SU-DHL-6 (cell line): ENCODE measurements at regions not wholly inside any gene's neighbourhood (a gene's known extent, or its start where the extent isn't known, plus 50 kb on each side); places are given as distances from the start of the nearest gene placed in this dataset.

Experiments used
- H2AFZ ChIP-seq: fragments of 200-600 bp; sonication (generic); 2 replicates; pipeline ENCODE4 v1.6.1; 2014; ENCODE audit warnings: low read depth, mild to moderate bottlenecking, moderate library complexity, mixed read lengths, antibody characterized with exemption, low read length; ENCODE audit not compliant: severe bottlenecking
- H3F3A ChIP-seq: fragments of 200-600 bp; shearing (Covaris generic); 2 replicates; pipeline ENCODE4 v1.6.0; 2016; ENCODE audit warnings: antibody characterized with exemption, mild to moderate bottlenecking; ENCODE audit not compliant: insufficient read depth
- H3K27ac ChIP-seq: fragments of 200-600 bp; sonication (generic); 2 replicates; pipeline ENCODE4 v1.5.1; 2016; ENCODE audit warnings: low read depth, mild to moderate bottlenecking, low read length, moderate library complexity, mixed read lengths
- H3K27me3 ChIP-seq: fragments of 200-600 bp; sonication (generic), shearing (Covaris generic); 2 replicates; pipeline ENCODE4 v1.6.0; 2014; ENCODE audit warnings: mild to moderate bottlenecking, low read length
- H3K36me3 ChIP-seq: fragments of 200-600 bp; sonication (generic); 2 replicates; pipeline ENCODE4 v1.6.1; 2014; ENCODE audit warnings: mild to moderate bottlenecking, low read length, mixed read lengths
- H3K4me2 ChIP-seq: fragments of 300-600, 200-600 bp; shearing (Covaris generic), sonication (generic); 2 replicates; pipeline ENCODE4 v1.6.0; 2014; ENCODE audit warnings: low read length, low read depth, mild to moderate bottlenecking; ENCODE audit not compliant: poor library complexity, severe bottlenecking
- H3K4me3 ChIP-seq: fragments of 200-600 bp; sonication (generic); 2 replicates; pipeline ENCODE4 v1.5.1; 2014; ENCODE audit warnings: antibody characterized with exemption, low read length, mild to moderate bottlenecking, mixed read lengths; ENCODE audit not compliant: insufficient read depth, poor library complexity, severe bottlenecking
- H3K79me2 ChIP-seq: fragments of 200-600 bp; sonication (generic); 2 replicates; pipeline ENCODE4 v1.6.1; 2014; ENCODE audit warnings: mild to moderate bottlenecking, low read length, moderate library complexity; ENCODE audit not compliant: insufficient read depth
- H3K9ac ChIP-seq: fragments of 200-600 bp; sonication (generic); 2 replicates; pipeline ENCODE4 v1.7.0; 2014; ENCODE audit warnings: mild to moderate bottlenecking, low read length
- H3K9me2 ChIP-seq: fragments of 200-600 bp; sonication (generic); replicated peaks from 2 replicates; pipeline ENCODE4 v1.6.1; 2014; ENCODE audit warnings: low read length; ENCODE audit not compliant: insufficient read depth
- H3K9me3 ChIP-seq: fragments of 200-600 bp; sonication (generic); 2 replicates; pipeline ENCODE4 v1.6.1; 2014; ENCODE audit warnings: low read length, mixed read lengths; ENCODE audit not compliant: insufficient read depth
- H4K20me1 ChIP-seq: fragments of 200-600 bp; sonication (generic); 2 replicates; pipeline ENCODE4 v1.6.1; 2014; ENCODE audit warnings: low read depth, mild to moderate bottlenecking, antibody characterized with exemption, low read length, moderate library complexity, mixed read lengths
- EZH2phosphoT487 ChIP-seq: fragments of 200-600 bp; sonication (generic), shearing (Covaris generic); conservative IDR thresholded peaks from 2 replicates; pipeline ENCODE4 v1.6.1; 2018; ENCODE audit warnings: mild to moderate bottlenecking, antibody characterized with exemption, low read length, moderate library complexity, mixed read lengths
- TF ChIP-seq, protein P1 (sequence below): fragments of 200-600 bp; sonication (generic); IDR thresholded peaks from one replicate; pipeline ENCODE4 v1.5.1; 2017; ENCODE audit warnings: antibody characterized with exemption, mild to moderate bottlenecking, low read length, moderate library complexity; ENCODE audit not compliant: insufficient read depth, poor library complexity, severe bottlenecking

DNA sequence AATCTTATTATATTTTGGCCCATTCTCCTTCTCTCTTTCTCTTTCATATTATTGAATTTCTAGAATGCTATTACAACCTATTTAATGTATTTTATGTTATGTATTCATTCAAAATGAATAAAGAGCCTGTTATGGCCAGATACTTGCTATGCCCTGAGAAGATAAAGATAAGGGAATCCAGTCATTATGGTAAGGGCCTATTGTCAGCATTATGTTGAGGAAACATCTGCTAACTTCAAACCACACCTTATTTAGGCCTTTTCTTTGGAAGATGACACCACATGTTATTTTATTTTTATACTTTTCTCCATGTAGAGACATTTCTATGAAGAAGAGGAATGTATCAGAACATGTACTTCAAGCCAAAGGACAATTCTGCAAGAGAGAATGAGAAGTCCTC lies 60.5 kb upstream of the MPP7 start:
- Histone ChIP-seq H2AFZ (no peak overlapping the region), H4K20me1 (no peaks in the 10 kb centered on the region), H3K4me2 (no peak overlapping the region), H3K9me2 (no peaks in the 10 kb centered on the region), H3F3A (no peaks in the 10 kb centered on the region), H3K9me3 (no peaks in the 10 kb centered on the region), H3K27ac (no peak overlapping the region), H3K79me2 (no peaks in the 10 kb centered on the region), H3K4me3 (no peak overlapping the region), H3K9ac (no peak overlapping the region), H3K36me3 (no peaks in the 10 kb centered on the region), H3K27me3 (no peaks in the 10 kb centered on the region)
- TF ChIP-seq, protein P1, sequence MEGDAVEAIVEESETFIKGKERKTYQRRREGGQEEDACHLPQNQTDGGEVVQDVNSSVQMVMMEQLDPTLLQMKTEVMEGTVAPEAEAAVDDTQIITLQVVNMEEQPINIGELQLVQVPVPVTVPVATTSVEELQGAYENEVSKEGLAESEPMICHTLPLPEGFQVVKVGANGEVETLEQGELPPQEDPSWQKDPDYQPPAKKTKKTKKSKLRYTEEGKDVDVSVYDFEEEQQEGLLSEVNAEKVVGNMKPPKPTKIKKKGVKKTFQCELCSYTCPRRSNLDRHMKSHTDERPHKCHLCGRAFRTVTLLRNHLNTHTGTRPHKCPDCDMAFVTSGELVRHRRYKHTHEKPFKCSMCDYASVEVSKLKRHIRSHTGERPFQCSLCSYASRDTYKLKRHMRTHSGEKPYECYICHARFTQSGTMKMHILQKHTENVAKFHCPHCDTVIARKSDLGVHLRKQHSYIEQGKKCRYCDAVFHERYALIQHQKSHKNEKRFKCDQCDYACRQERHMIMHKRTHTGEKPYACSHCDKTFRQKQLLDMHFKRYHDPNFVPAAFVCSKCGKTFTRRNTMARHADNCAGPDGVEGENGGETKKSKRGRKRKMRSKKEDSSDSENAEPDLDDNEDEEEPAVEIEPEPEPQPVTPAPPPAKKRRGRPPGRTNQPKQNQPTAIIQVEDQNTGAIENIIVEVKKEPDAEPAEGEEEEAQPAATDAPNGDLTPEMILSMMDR, result no peak
- TF ChIP-seq EZH2phosphoT487, result no peak

DNA sequence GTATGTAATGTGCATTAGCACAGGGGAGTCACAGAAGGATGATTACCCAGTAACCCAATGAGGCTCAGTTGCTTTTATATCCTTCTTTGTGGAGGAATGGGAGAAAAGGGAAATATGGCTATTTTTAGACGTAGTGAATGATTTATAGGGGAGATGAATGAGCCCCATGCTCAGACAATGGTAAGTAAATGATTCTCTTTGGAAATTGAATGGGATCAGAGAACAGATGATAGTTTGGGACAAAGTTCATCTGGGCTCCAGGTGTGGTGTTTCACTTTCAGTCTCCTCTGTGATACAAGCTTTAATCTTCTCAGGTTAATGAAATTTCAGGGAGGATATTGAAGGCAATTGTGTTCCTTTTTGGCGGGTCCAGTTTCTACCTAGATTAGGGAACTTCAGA lies 63.0 kb upstream of the MPP7 start:
- TF ChIP-seq, protein P1, result no peak
- no peak for TF ChIP-seq EZH2phosphoT487
- no peak overlapping the region for H3K4me3 ChIP-seq
- H2AFZ ChIP-seq, result no peak overlapping the region

GRCh38 chr10:28366994-28367393 lies 64.1 kb upstream of the MPP7 start:
- Histone ChIP-seq H3K9me2 (no peaks in the 10 kb centered on the region), H3K9me3 (no peaks in the 10 kb centered on the region), H3K9ac (no peak overlapping the region), H3F3A (no peaks in the 10 kb centered on the region), H4K20me1 (no peaks in the 10 kb centered on the region), H3K79me2 (no peaks in the 10 kb centered on the region), H3K27ac (no peak overlapping the region), H3K27me3 (no peaks in the 10 kb centered on the region), H3K4me3 (no peak overlapping the region), H3K36me3 (no peaks in the 10 kb centered on the region), H3K4me2 (no peak overlapping the region), H2AFZ (no peak overlapping the region)
- TF ChIP-seq EZH2phosphoT487, result no peak
- TF ChIP-seq, protein P1, result no peak

More for the DNA sequence above, 63.0 kb upstream of the MPP7 start:
- Histone ChIP-seq H3K36me3 (no peaks in the 10 kb centered on the region), H3K27ac (no peak overlapping the region), H3F3A (no peaks in the 10 kb centered on the region), H3K9me2 (no peaks in the 10 kb centered on the region), H3K27me3 (no peaks in the 10 kb centered on the region), H3K79me2 (no peaks in the 10 kb centered on the region), H3K9ac (no peak overlapping the region), H3K4me2 (no peak overlapping the region), H3K9me3 (no peaks in the 10 kb centered on the region), H4K20me1 (no peaks in the 10 kb centered on the region)

DNA sequence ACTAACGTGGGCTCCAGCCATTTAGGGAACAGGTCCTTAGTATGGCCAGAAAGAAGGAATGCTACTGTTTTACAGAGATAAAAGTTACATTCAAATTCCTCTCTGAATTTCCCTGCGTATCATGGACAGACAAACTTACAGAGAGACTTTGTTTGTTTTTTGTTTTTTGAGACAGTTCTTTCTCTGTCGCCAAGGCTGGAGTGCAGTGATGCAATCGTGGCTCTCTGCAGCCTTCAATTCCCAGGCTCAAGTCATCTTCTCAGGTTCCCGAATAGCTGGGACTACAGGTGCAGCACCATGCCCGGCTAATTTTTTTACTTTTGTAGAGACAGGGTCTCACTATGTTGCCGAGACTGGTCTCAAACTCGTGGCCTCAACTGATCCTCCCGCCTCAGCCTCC lies 64.5 kb upstream of the MPP7 start:
- no peak overlapping the region for H2AFZ ChIP-seq
- no peaks in the 10 kb centered on the region for H3K27me3 ChIP-seq
- no peaks in the 10 kb centered on the region for H3K79me2 ChIP-seq
- H3F3A ChIP-seq, result no peaks in the 10 kb centered on the region
- no peaks in the 10 kb centered on the region for H4K20me1 ChIP-seq
- H3K36me3 ChIP-seq, result no peaks in the 10 kb centered on the region
- H3K4me3 ChIP-seq, result no peak overlapping the region
- H3K4me2 ChIP-seq, result no peak overlapping the region
- H3K27ac ChIP-seq, result no peak overlapping the region
- no peak overlapping the region for H3K9ac ChIP-seq
- H3K9me2 ChIP-seq, result no peaks in the 10 kb centered on the region
- TF ChIP-seq, protein P1, result no peak
- no peak for TF ChIP-seq EZH2phosphoT487
- H3K9me3 ChIP-seq, result no peaks in the 10 kb centered on the region
